Fibroblast of skin of abdomen (primary cell): ENCODE measurements at regions not wholly inside any gene's neighbourhood (a gene's known extent, or its start where the extent isn't known, plus 50 kb on each side); places are given as distances from the start of the nearest gene placed in this dataset.

Source experiments
- DNase-seq: peaks from one replicate; pipeline ENCODE4 v3.0.0-alpha.2; 2013

DNA sequence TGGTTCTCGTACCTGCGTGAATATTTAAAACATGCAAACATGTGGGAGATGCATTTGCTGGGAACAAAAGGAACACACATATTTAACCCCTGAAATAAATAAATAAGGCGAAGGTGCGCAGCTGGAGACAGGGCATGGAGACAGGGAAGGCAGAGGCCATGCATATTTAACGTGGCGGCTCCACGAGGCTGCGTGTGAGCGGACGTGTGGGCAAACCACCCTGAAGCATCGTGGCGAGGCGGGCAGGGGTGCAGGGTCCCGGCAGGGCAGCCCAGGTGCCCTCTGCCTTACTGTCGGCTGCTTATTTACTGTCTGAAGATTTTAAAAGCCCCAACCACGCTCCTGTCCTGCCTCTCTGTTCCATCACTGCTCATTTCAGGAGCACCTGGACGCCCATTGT is 104.0 kb upstream of the ACTRT2 start:
- no peak for DNase-seq

GRCh38 chr1:2918441-2918840 is 102.8 kb upstream of the ACTRT2 start:
- DNase-seq: no peak

DNA sequence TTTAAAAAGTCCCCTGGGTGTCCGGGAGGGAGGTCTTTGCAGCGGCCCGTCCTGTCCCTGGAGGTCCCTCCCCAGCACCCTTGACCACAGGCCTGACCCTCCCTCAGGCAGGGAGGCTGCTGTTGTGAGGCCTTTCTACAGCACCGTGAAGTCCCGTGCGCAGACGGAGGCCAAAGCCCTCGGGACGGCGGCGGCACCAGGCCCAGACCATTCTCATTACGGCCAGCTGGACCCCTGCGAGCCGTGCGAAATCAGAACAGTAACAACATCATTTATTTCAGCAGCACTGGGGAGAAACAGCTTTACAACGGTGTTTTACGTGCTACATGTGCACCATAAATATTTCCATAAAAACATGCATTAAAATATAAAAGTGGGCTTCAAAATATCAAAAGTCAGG is 101.4 kb upstream of the ACTRT2 start:
- no peak for DNase-seq

DNA sequence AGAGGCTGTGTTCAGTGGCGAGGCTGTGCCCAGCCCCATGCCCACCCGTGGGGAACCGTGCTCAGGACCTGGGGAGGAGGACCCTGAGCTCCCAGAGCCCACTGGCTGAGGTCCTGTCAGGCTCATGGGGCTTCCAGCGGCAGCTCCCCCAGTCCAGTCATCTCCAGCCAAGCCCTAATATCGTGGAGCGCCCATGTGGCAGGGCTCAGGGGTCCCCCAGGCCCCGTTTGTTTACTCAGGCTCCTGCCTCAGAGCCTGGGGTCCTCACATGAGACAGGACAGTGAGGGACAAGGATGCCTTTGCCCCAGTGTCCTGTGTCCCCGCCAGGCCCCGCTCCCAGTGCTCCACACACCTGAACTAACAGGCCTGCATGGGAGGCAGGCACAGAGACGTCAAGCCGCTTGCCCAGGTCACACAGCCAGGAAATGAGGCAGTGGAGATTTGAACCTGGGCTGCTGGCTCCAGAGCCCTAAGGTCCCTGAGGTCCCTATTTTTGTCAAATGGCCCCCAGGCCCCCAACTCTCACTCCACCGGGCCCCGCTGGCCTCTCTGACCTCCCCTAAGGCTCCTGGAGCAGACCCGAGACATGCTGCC is 100.7 kb upstream of the ACTRT2 start:
- no peak for DNase-seq

DNA sequence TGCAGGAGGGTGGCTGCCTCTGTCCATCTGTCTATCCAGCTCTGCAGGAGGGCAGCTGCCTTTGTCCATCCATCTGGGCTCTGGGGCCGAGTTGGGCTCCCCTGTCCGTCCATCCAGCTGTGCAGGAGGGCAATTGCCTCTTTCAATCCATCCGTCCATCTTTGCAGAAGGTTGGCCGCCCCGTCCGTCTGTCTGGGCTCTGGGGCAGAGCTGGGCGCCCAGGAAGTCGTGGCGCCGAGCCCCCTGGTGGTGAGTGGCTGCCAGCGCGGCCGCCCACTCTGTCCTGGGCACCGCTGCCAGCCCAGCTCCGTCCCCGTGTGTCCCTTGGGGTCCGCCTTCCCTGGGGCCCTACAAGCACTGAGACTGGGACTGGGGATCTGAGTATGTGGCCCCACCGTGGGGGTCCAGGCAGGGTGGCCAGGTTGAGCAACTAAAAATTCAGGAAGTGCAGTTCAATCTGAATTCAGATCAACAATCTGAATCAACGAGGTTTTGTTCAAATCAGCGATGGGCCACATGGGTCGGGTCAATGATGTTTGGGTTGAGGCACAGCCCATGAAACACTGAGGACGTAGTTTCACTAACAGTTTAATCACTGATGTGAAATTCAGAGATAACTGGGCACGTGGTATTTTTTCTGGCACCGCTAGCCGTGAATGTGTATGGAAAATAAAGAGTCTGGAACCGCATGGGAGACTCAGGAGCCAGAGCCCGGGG is 99.1 kb upstream of the ACTRT2 start:
- no peak for DNase-seq

GRCh38 chr1:2923351-2923750 is 97.9 kb upstream of the ACTRT2 start:
- DNase-seq: no peak

GRCh38 chr1:2925291-2925690 is 96.0 kb upstream of the ACTRT2 start:
- no peak for DNase-seq

GRCh38 chr1:2925918-2926317 is 95.3 kb upstream of the ACTRT2 start:
- DNase-seq: no peak

DNA sequence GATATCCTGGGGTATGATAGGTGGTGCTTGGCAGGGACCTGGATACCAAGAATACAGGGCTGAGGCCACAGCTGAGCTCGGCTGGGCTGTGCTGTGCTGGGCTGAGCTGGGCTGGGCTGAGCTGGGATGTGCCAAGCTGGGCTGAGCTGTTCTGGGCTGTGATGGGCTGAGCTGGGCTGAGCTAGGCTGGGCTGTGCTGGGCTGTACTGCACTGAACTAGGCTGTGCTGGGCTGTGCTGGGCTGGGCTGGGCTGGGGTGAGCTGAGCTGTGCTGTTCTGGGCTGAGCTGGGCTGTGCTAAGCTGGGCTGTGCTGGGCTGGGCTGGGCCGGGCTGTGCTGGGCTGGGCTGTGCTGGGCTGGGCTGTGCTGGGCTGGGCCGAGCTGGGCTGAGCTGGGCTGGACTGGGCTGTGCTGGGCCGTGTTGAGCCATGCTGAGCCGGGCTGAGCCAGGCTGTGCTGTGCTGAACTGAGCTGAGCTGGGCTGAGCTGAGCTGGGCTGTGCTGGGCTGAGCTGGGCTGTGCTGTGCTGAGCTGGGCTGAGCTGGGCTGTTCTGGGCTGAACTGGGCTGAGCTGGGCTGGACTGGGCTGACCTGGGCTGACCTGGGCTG is 94.7 kb upstream of the ACTRT2 start:
- DNase-seq: no peak

- no peak for DNase-seq
Observed at GRCh38 chr1:2927393-2928360, 93.6 kb upstream of the ACTRT2 start.

- DNase-seq: no peak
Observed at GRCh38 chr1:2928366-2929325, 92.6 kb upstream of the ACTRT2 start.

- no peak for DNase-seq
Observed at GRCh38 chr1:2929335-2929734, 91.9 kb upstream of the ACTRT2 start.

DNA sequence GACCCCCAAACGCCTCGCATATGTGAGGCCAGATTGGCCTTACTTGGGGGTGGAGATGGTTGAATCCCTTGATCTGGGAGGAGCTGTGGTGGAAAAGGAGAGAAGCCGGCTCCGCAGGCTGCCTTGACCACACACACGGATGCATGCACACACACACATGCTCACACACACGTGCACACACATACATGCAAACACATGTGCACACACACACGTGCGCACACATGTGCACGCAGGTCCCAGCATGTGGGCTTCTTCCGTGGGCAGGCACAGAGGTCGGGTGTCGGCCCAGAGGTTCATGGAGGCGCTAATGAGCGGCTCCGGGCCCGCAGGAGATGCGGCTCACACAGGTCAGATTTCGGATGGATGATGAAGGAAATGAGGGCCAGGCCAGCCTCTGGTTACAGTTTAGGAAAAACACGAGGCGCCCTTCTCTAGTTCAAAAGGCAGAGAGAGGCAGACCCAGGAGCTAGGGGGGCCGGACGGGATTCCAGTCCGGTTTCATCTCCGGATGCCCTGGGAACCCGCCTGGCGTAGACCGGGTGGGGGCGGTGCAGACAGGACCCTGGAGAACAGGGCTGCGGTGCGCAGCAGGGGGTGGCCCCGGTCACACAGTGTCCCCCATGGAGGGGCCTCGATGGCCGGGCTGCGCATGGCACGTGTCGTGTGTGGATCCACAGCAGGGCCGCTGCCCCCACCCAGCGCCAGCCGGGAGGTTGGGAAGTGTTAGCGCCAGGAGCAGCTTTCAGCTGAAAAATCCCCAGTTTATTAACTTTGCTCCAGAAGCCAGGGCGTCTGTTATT is 91.1 kb upstream of the ACTRT2 start:
- DNase-seq: no peak

DNA sequence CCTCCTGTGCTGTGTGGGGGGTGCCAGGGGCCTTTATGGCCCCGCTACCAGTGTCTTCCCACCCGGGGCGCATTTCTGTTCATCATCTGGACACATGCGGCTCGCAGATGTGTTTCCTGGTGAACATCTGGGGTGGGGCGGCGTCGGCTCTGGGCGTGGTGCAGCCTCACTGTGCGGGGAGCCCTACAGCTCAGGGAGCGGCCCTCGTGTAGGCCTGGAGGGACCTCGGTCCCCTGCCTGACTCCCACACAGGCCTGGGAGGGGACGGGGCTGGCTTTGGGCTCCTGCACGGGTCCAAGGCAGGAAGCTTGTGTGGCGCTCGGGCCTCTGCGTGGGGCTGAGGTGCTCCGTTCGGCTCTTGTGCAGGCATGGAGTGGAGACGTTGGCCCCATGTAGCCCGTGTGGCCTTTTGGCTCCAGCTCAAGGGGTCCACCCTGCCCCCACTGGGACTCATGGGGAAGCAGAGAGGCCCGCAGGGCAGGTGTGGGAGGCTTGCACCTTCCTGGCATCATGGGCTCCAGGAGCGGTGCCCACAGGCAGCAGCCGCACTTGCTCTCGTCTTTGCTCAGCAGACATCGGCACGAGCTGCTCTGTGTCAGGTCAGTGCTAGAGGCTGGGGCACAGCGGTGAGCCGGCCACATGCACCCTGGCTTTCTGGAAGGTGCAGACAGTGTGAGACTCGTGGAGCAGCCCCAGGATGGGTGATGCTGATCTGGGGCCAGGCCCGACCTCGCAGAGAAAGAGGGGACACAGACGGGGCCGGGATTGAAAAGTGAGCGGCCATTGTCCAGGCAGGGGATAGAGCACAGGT is 90.1 kb upstream of the ACTRT2 start:
- no peak for DNase-seq

DNA sequence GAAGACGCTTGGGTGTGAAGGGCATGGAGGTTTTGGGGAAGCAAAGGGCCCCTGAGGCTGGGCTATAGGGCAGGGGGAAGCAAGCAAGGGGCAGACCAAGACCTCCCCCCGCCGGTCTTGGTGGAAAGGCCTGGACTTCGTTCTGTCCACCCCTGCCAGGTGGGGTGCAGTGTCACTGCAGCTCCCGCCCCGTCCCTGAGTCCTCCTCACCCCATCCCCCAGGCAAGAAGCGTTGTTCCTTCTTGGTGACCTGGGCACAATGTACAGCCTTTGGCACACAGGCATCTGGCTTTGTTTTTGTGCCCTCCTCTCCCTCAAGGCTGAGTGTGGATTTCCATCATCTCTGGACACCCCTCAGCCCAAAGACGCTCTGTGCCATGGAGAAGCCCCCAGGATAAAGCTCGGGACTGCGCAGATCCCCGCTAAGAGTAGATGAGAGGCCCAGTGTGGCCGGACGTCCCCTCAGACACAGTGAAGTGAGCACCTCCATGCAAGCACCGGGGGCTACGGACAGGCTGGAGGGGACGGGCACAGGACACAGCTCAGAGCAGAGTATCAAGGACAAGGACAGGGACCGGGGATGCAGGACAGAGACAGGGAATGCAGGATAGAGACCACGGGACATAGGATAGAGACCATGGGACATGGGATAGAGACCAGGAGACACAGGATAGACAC is 89.4 kb upstream of the ACTRT2 start:
- no peak for DNase-seq

GRCh38 chr1:2932671-2933350 is 88.5 kb upstream of the ACTRT2 start:
- no peak for DNase-seq

GRCh38 chr1:2933431-2934155 is 87.7 kb upstream of the ACTRT2 start:
- DNase-seq: no peak

DNA sequence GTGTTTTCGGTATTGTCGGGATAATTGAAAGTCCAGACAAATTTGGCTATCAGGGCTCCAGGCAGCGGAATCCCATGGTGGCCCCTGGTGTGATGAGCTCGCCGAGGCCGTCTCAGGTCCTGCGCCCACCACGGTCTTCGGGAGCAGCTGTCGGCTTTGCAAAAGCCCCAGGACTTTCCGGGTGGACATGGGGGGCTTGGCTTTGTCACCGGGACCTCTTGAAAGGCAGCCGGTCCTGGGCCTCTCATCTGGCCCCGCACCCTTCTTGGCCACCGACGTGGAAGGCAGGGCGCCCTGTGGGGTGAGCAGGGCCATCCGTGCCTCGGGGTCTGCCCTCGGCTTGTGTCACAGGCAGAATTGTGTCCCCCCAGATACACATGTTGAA is 87.1 kb upstream of the ACTRT2 start:
- DNase-seq: no peak
